ENCODE measurements at regions not wholly inside any gene's neighbourhood (a gene's known extent, or its start where the extent isn't known, plus 50 kb on each side); places are given as distances from the start of the nearest gene placed in this dataset.
A peak's percentile ranks its signal among the peaks of the same experiment; 100 is the strongest.

DNA sequence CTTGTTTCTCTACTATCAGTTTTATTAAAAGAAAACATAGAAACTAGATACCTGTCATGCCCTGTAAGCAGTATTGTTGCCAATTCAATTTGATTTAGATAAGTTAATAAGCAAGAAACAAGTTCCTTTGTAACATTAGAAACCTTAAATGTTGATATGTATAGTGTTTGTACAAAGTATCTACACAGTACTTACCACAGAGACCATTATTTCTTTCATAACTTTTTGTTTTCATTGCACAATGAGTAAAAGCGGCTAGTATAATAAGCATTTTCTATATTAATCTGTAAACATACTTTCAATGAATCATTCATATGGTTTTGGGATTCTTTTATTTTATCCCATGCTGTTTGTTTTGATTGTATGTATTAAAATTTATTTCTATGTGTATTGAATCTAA, 305.1 kb downstream of the TTC6 start:
- no peak for TF ChIP-seq CTCF (IDR thresholded peaks at IDR 0.05)

GRCh38 chr14:37901978-37902377, 305.7 kb upstream of the SSTR1 start:
- no peak for TF ChIP-seq CTCF (IDR thresholded peaks at IDR 0.05)

- peak; percentile 63 for TF ChIP-seq CTCF (IDR thresholded peaks at IDR 0.05)
Measured at GRCh38 chr14:37903343-37904191, 304.1 kb upstream of the SSTR1 start.

DNA sequence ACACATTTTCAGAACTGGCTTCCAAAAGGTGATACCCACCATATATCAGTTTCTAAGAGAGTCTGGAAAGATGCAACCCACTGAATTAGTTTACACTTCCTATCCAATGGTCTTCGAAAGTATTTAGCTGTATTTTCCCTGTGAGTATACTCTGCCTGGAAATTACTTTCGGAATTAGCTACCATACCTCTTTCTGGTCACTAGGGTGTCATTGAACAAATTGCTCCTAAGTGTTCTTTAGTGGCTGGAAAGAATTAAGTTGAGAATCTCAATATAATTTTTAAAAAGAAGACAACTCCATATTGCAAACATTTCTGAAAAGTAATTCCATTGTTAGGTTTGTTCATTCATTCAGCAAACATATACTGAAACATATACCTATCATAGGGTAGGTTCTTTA, 283.1 kb upstream of the SSTR1 start:
- TF ChIP-seq CTCF (IDR thresholded peaks at IDR 0.05): no peak

DNA sequence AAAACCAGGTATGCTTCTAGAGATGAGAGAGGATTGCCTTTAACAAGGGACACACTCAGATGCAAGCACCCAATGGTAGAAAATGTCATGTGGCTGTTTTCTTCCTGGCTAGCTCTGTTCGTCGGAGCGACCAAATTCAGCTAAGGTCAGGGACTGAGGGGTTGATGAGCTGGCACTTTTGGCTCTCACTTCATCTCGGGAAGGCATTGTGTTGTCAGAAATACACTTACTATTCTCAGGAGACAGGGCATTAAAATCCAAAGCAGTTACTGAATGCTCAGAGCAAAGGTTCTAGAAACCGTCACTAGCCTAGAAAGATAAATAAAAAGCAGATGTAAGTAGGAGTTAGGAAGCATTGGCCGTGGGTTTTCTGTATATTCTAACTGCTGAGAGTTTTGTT, 275.7 kb upstream of the SSTR1 start:
- no peak for TF ChIP-seq CTCF (IDR thresholded peaks at IDR 0.05)

GRCh38 chr14:37932481-37932880, 275.2 kb upstream of the SSTR1 start:
- no peak for TF ChIP-seq CTCF (IDR thresholded peaks at IDR 0.05)

- no peak for TF ChIP-seq CTCF (IDR thresholded peaks at IDR 0.05)
Measured at GRCh38 chr14:37936971-37937370, 270.7 kb upstream of the SSTR1 start.

All from LNCAP (cell line).